ENCODE measurements at regions not wholly inside any gene's neighbourhood (a gene's known extent, or its start where the extent isn't known, plus 50 kb on each side); places are given as distances from the start of the nearest gene placed in this dataset.

DNA sequence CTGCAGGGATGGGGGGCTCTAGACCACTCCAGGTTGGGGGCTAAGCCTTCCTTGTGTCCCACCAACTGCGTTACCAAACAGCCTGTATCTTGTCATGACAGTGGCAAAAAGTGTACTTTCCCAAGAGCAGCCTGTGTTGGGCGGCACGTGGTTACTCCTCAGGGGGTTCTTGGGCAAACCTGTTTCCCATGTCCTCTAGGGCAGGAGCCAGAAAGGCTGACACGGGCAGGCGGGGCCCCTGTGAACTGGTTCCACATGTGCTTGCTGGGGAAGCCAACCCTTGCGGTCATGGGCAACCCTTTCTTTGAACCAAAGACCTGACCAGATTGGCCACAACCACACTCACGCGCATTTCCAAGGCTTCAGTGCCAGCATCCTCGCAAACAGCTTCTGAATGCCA, 228.5 kb downstream of the RBFOX3 start:
- TF ChIP-seq POLR2A (IDR thresholded peaks at IDR 0.05) = no peak
- TF ChIP-seq, protein P1, sequence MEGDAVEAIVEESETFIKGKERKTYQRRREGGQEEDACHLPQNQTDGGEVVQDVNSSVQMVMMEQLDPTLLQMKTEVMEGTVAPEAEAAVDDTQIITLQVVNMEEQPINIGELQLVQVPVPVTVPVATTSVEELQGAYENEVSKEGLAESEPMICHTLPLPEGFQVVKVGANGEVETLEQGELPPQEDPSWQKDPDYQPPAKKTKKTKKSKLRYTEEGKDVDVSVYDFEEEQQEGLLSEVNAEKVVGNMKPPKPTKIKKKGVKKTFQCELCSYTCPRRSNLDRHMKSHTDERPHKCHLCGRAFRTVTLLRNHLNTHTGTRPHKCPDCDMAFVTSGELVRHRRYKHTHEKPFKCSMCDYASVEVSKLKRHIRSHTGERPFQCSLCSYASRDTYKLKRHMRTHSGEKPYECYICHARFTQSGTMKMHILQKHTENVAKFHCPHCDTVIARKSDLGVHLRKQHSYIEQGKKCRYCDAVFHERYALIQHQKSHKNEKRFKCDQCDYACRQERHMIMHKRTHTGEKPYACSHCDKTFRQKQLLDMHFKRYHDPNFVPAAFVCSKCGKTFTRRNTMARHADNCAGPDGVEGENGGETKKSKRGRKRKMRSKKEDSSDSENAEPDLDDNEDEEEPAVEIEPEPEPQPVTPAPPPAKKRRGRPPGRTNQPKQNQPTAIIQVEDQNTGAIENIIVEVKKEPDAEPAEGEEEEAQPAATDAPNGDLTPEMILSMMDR (IDR thresholded peaks at IDR 0.05) = no peak
- Histone ChIP-seq H3K27ac (no peak overlapping the region), H3K27me3 (no peaks in the 10 kb centered on the region), H3K4me3 (no peak overlapping the region), H3K36me3 (no peaks in the 10 kb centered on the region), H3K4me1 (no peaks in the 10 kb centered on the region), H3K9me3 (no peaks in the 10 kb centered on the region)
- no peak for DNase-seq

DNA sequence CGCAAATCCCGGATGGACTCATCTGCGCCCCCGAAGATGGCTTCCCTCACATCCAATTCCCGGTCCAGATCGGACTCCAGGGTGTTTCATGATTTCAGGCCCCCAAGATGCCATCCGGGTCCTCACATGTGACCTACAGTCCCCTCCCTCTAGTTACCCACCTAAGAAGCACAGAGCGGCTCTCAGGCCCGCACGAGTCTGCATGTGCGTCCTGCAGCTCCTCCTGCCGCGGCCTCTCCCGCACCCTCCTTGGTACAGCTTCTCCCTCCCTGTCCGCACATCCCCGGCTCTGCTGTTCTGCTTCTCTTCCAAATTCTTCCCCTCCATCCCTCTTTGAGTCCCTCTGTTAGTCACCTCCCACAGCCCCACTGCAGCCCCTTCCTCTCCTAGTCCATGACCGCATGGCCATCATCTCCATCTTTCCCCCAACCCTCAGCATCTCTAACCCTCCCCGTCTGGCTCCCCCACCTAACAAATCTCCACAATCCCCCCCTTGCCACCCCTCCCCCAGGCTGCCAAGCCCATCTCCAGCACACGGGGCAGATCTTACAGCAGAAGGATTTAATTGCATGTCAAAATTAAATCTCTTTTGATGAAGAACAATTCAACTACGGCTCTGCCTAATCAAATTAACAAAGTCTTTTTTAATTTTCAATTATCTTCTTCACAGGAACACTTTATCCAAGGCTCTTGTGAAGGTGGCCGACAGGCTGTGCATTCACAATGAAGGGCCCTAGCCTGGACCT, 231.0 kb downstream of the RBFOX3 start:
- no peak for DNase-seq
- H3K4me1 ChIP-seq = no peaks in the 10 kb centered on the region
- H3K27ac ChIP-seq = no peak overlapping the region
- no peaks in the 10 kb centered on the region for H3K36me3 ChIP-seq
- H3K4me3 ChIP-seq = no peak overlapping the region
- no peaks in the 10 kb centered on the region for H3K9me3 ChIP-seq
- no peaks in the 10 kb centered on the region for H3K27me3 ChIP-seq
- TF ChIP-seq POLR2A (IDR thresholded peaks at IDR 0.05) = no peak
- TF ChIP-seq, protein P1 (IDR thresholded peaks at IDR 0.05) = no peak

DNA sequence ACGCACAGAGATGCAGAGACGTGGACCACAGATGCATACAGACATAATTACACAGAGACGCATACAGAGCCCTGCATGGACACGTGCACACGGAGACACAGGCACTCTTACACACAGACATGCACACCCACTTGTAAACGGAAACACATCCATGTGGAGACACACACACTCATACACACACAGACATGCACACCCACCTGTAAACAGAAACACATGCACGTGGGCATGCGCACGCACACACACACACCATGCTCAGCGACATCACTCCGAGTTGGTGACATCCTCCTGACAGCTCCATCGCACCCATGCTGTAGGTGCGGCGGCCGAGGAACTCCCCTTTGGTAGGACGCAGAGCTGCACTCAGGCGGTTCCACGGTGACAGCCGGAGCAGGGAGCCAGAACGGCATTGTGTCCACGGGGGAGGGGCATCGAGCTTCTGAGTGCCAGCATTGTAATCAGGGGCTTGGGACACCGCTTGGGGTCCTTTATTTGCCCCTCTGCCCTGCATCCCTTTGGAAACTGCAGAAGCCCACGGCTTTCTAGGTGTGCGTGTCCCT, 233.5 kb downstream of the RBFOX3 start:
- no peak for DNase-seq
- no peak overlapping the region for H3K27ac ChIP-seq
- H3K4me1 ChIP-seq = peaks cover 0 to 13% (median 0%) of the 10 kb centered on the region in 4 donors
- no peaks in the 10 kb centered on the region for H3K9me3 ChIP-seq
- H3K4me3 ChIP-seq = no peak overlapping the region
- H3K27me3 ChIP-seq = no peaks in the 10 kb centered on the region
- H3K36me3 ChIP-seq = no peaks in the 10 kb centered on the region
- no peak for TF ChIP-seq POLR2A (IDR thresholded peaks at IDR 0.05)
- TF ChIP-seq, protein P1 (IDR thresholded peaks at IDR 0.05) = no peak

DNA sequence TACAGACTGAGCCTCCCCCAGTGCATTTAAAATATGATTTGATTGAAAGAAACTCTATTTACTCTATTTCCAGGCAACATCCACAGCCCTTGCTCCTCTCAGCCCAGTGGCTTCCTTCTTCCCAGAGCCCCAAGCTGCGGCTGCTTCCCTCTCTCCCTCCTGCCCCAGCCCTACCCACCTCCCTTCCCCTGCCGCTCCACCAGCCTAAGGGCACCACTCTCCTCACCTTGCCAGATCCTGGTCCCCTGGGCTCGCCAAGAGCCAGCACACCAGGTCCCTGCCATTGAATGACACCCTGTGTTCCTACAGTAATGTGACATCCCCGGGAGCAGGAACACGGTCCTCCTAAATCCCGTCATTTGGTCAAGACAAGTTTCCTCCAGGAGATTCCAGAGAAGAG, 236.0 kb downstream of the RBFOX3 start:
- Histone ChIP-seq H3K9me3 (no peaks in the 10 kb centered on the region), H3K4me1 (peaks cover 0 to 13% (median 0%) of the 10 kb centered on the region in 4 donors), H3K36me3 (no peaks in the 10 kb centered on the region), H3K27me3 (no peaks in the 10 kb centered on the region), H3K4me3 (no peak overlapping the region), H3K27ac (no peak overlapping the region)
- DNase-seq = no peak
- no peak for TF ChIP-seq POLR2A (IDR thresholded peaks at IDR 0.05)

DNA sequence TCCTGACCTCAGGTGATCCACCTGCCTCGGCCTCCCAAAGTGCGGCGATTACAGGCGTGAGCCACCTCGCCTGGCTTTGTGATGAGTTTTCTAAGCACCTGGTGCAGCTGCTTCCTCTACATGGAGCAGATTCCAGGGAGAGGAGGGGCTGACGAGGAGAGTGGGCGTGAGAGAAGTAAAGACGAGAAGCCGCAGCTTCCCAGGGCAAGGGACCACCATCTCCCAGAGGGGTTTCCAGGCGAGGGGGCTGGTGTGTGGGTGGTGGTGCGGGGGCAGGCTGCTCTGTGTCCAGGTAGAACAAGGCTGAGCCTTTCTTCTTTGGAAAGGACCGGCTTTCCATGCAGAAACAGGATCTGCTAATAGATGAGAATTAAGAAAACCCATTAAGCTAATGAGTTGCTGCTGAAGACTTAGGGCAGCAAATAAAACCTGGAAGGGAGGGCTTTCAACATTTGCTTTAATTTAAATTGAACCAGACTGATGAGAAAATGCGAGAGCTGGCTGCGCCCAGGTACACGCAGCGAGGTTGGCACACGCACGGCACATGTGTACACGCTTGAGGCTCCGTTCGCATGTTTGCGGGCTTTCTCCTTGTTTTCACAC, 236.7 kb downstream of the RBFOX3 start:
- DNase-seq = no peak
- H3K9me3 ChIP-seq = no peaks in the 10 kb centered on the region
- no peak overlapping the region for H3K27ac ChIP-seq
- H3K4me1 ChIP-seq = peaks cover 0 to 13% (median 0%) of the 10 kb centered on the region in 4 donors
- TF ChIP-seq POLR2A (IDR thresholded peaks at IDR 0.05) = no peak
- TF ChIP-seq, protein P1 (IDR thresholded peaks at IDR 0.05) = no peak
- H3K36me3 ChIP-seq = no peaks in the 10 kb centered on the region
- no peaks in the 10 kb centered on the region for H3K27me3 ChIP-seq
- no peak overlapping the region for H3K4me3 ChIP-seq
